Loucy (cell line): ENCODE measurements at regions not wholly inside any gene's neighbourhood (a gene's known extent, or its start where the extent isn't known, plus 50 kb on each side); places are given as distances from the start of the nearest gene placed in this dataset.

Experiments used
- H2AFZ ChIP-seq: fragments of 200-600 bp; sonication (generic); 2 replicates; pipeline ENCODE4 v1.6.0; 2016; ENCODE audit warnings: antibody characterized with exemption, mild to moderate bottlenecking, low read length, moderate library complexity
- H3F3A ChIP-seq: fragments of 200-600 bp; 2 replicates; pipeline ENCODE4 v1.6.0; 2016; ENCODE audit warnings: antibody characterized with exemption, low read depth, mild to moderate bottlenecking
- H3K27me3 ChIP-seq: fragments of 200-600 bp; sonication (generic); 2 replicates; pipeline ENCODE4 v1.6.1; 2014; ENCODE audit warnings: low read length, mild to moderate bottlenecking; ENCODE audit not compliant: insufficient read depth, poor library complexity, severe bottlenecking
- H3K36me3 ChIP-seq: fragments of 200-600 bp; sonication (generic); 2 replicates; pipeline ENCODE4 v1.6.1; 2016; ENCODE audit warnings: low read length; ENCODE audit not compliant: insufficient read depth
- H3K4me1 ChIP-seq: fragments of 200-600 bp; sonication (generic); 2 replicates; pipeline ENCODE4 v1.5.1; 2014; ENCODE audit warnings: low read length, mild to moderate bottlenecking; ENCODE audit not compliant: insufficient read depth, poor library complexity, severe bottlenecking
- H3K4me2 ChIP-seq: fragments of 200-600 bp; sonication (generic); 2 replicates; pipeline ENCODE4 v1.6.0; 2014; ENCODE audit warnings: antibody characterized with exemption, low read length, low read depth, mild to moderate bottlenecking; ENCODE audit not compliant: poor library complexity, severe bottlenecking
- H3K4me3 ChIP-seq: fragments of 200-600 bp; sonication (generic); 2 replicates; pipeline ENCODE4 v1.5.1; 2014; ENCODE audit warnings: low read length, mild to moderate bottlenecking, mixed read lengths; ENCODE audit not compliant: poor library complexity, severe bottlenecking
- H3K79me2 ChIP-seq: fragments of 200-600 bp; sonication (generic); 2 replicates; pipeline ENCODE4 v1.6.1; 2014; ENCODE audit warnings: low read length; ENCODE audit not compliant: insufficient read depth
- H3K9ac ChIP-seq: fragments of 200-600 bp; sonication (generic); 2 replicates; pipeline ENCODE4 v1.6.0; 2014; ENCODE audit warnings: mild to moderate bottlenecking, low read depth, low read length, moderate library complexity; ENCODE audit not compliant: poor library complexity, severe bottlenecking
- H3K9me2 ChIP-seq: fragments of 200-600 bp; sonication (generic); replicated peaks from 2 replicates; pipeline ENCODE4 v1.6.1; 2016; ENCODE audit warnings: low read depth, low read length, mixed read lengths
- H3K9me3 ChIP-seq: fragments of 200-600 bp; sonication (generic); 2 replicates; pipeline ENCODE4 v1.6.1; 2014; ENCODE audit warnings: mild to moderate bottlenecking, antibody characterized with exemption, low read length, low read depth; ENCODE audit not compliant: insufficient read depth
- H4K20me1 ChIP-seq: fragments of 200-600 bp; sonication (generic); 2 replicates; pipeline ENCODE4 v1.6.0; 2014; ENCODE audit warnings: antibody characterized with exemption, low read length, mild to moderate bottlenecking; ENCODE audit not compliant: insufficient read depth, poor library complexity, severe bottlenecking
- EZH2phosphoT487 ChIP-seq: fragments of 200-600 bp; IDR thresholded peaks from 2 replicates; pipeline ENCODE4 v1.6.1; 2018; ENCODE audit warnings: antibody characterized with exemption, mild to moderate bottlenecking, moderate library complexity, borderline replicate concordance
- TF ChIP-seq, protein P1 (sequence below): fragments of 200-600 bp; sonication (generic); conservative IDR thresholded peaks from 2 replicates; pipeline ENCODE4 v1.5.1; 2014; ENCODE audit warnings: mild to moderate bottlenecking, antibody characterized with exemption, low read length

GRCh38 chr3:141434255-141434654 is 52.6 kb upstream of the RASA2 start:
- TF ChIP-seq EZH2phosphoT487, result no peak
- TF ChIP-seq, protein P1, sequence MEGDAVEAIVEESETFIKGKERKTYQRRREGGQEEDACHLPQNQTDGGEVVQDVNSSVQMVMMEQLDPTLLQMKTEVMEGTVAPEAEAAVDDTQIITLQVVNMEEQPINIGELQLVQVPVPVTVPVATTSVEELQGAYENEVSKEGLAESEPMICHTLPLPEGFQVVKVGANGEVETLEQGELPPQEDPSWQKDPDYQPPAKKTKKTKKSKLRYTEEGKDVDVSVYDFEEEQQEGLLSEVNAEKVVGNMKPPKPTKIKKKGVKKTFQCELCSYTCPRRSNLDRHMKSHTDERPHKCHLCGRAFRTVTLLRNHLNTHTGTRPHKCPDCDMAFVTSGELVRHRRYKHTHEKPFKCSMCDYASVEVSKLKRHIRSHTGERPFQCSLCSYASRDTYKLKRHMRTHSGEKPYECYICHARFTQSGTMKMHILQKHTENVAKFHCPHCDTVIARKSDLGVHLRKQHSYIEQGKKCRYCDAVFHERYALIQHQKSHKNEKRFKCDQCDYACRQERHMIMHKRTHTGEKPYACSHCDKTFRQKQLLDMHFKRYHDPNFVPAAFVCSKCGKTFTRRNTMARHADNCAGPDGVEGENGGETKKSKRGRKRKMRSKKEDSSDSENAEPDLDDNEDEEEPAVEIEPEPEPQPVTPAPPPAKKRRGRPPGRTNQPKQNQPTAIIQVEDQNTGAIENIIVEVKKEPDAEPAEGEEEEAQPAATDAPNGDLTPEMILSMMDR, result no peak

DNA sequence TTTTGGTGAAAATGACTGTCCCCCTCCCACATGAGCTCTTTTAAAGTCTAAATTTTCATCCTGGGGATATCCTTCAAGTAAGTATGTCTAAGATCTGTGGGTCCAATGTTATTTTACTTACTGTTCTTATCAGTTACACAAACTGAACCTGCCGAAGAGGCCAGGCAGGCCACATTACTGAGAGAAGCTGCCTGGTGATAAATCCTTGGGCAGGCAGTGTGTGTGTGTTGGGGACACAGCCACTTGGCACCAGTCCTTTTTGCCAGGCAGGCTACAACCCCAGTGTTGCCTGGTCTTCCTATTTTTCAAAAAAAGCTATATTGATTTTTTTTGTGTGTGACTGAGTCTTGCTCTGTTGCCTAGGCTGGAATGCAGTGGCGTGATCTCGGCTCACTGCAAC is 50.6 kb upstream of the RASA2 start:
- Histone ChIP-seq H3K4me3 (no peak overlapping the region), H3K4me2 (no peak overlapping the region), H2AFZ (no peak overlapping the region), H3K9me3 (no peaks in the 10 kb centered on the region), H3K9ac (no peak overlapping the region), H3K36me3 (no peaks in the 10 kb centered on the region), H4K20me1 (no peaks in the 10 kb centered on the region), H3K4me1 (no peaks in the 10 kb centered on the region), H3K27me3 (no peaks in the 10 kb centered on the region), H3K9me2 (no peaks in the 10 kb centered on the region), H3K79me2 (no peaks in the 10 kb centered on the region), H3F3A (no peaks in the 10 kb centered on the region)
- TF ChIP-seq EZH2phosphoT487, result no peak
- TF ChIP-seq, protein P1, result no peak

More at GRCh38 chr3:141434255-141434654, 52.6 kb upstream of the RASA2 start:
- Histone ChIP-seq H3K36me3 (no peaks in the 10 kb centered on the region), H3K27me3 (no peaks in the 10 kb centered on the region), H3F3A (no peaks in the 10 kb centered on the region), H4K20me1 (no peaks in the 10 kb centered on the region), H3K4me2 (no peak overlapping the region), H3K9me2 (no peaks in the 10 kb centered on the region), H3K9me3 (no peaks in the 10 kb centered on the region), H3K4me3 (no peak overlapping the region), H3K79me2 (no peaks in the 10 kb centered on the region), H2AFZ (0 out of 2 replicates have a peak overlapping the region, but pooled peaks have one; percentile 41), H3K9ac (no peak overlapping the region), H3K4me1 (no peaks in the 10 kb centered on the region)
